H9 (cell line): ENCODE measurements at regions not wholly inside any gene's neighbourhood (a gene's known extent, or its start where the extent isn't known, plus 50 kb on each side); places are given as distances from the start of the nearest gene placed in this dataset.

ENCODE experiments used
- DNase-seq: peaks from one replicate; pipeline ENCODE4 v3.0.0-alpha.2; 2017
- H2AFZ ChIP-seq: one replicate; pipeline ENCODE4 v1.6.1; 2013; ENCODE audit warnings: mild to moderate bottlenecking, low read length, control low read depth, moderate library complexity
- H2AK5ac ChIP-seq: 2 replicates; pipeline ENCODE4 v1.6.1; 2013; ENCODE audit warnings: low read length, control low read depth, mixed read lengths; ENCODE audit not compliant: insufficient read length
- H2BK120ac ChIP-seq: one replicate; pipeline ENCODE4 v1.6.1; 2013; ENCODE audit warnings: low read depth, mild to moderate bottlenecking, low read length, control low read depth, inconsistent platforms; ENCODE audit not compliant: poor library complexity, severe bottlenecking
- H2BK12ac ChIP-seq: 2 replicates; pipeline ENCODE4 v1.6.1; 2013; ENCODE audit warnings: low read length, control low read depth, mixed read lengths, low read depth; ENCODE audit not compliant: insufficient read length
- H2BK15ac ChIP-seq: 2 replicates; pipeline ENCODE4 v1.6.1; 2013; ENCODE audit warnings: low read depth, low read length, control low read depth
- H2BK20ac ChIP-seq: one replicate; pipeline ENCODE4 v1.6.1; 2013; ENCODE audit warnings: low read depth, mild to moderate bottlenecking, low read length, control low read depth, inconsistent platforms; ENCODE audit not compliant: poor library complexity, severe bottlenecking
- H2BK5ac ChIP-seq: 2 replicates; pipeline ENCODE4 v1.6.1; 2013; ENCODE audit warnings: low read length, control low read depth, mixed read lengths; ENCODE audit not compliant: insufficient read length
- H3K14ac ChIP-seq: 2 replicates; pipeline ENCODE4 v1.6.1; 2013; ENCODE audit warnings: low read length, control low read depth; ENCODE audit not compliant: insufficient read depth
- H3K18ac ChIP-seq: 2 replicates; pipeline ENCODE4 v1.6.1; 2013; ENCODE audit warnings: low read depth, mild to moderate bottlenecking, mixed read lengths, low read length, control low read depth; ENCODE audit not compliant: insufficient read length
- H3K23ac ChIP-seq: 2 replicates; pipeline ENCODE4 v1.6.1; 2013; ENCODE audit warnings: low read length, control low read depth, mixed read lengths, low read depth; ENCODE audit not compliant: insufficient read length
- H3K23me2 ChIP-seq: 2 replicates; pipeline ENCODE4 v1.6.1; 2013; ENCODE audit warnings: low read depth, mild to moderate bottlenecking, mixed read lengths, low read length, control low read depth; ENCODE audit not compliant: insufficient read length, poor library complexity, severe bottlenecking
- H3K27ac ChIP-seq: 2 replicates; pipeline ENCODE4 v1.5.1; 2013; ENCODE audit warnings: low read length, control low read depth, mixed read lengths, low read depth; ENCODE audit not compliant: insufficient read length
- H3K27me3 ChIP-seq: 2 replicates; pipeline ENCODE4 v1.6.1; 2013; ENCODE audit warnings: low read length, control low read depth, inconsistent platforms; ENCODE audit not compliant: insufficient read depth
- H3K4ac ChIP-seq: 2 replicates; pipeline ENCODE4 v1.6.1; 2013; ENCODE audit warnings: low read depth, mild to moderate bottlenecking, control low read depth, inconsistent platforms, low read length, moderate library complexity
- H3K4me1 ChIP-seq: 2 replicates; pipeline ENCODE4 v1.6.1; 2013; ENCODE audit warnings: low read length, control low read depth, inconsistent platforms; ENCODE audit not compliant: insufficient read depth
- H3K4me2 ChIP-seq: 2 replicates; pipeline ENCODE4 v1.6.1; 2013; ENCODE audit warnings: low read length, control low read depth, mixed read lengths; ENCODE audit not compliant: insufficient read length, insufficient read depth
- H3K56ac ChIP-seq: 2 replicates; pipeline ENCODE4 v1.6.1; 2013; ENCODE audit warnings: low read depth, mild to moderate bottlenecking, mixed read lengths, low read length, control low read depth; ENCODE audit not compliant: insufficient read length
- H3K79me1 ChIP-seq: 2 replicates; pipeline ENCODE4 v1.6.1; 2013; ENCODE audit warnings: low read depth, mild to moderate bottlenecking, moderate library complexity, low read length, control low read depth, inconsistent platforms; ENCODE audit not compliant: insufficient read depth, poor library complexity, severe bottlenecking
- H3K79me2 ChIP-seq: 2 replicates; pipeline ENCODE4 v1.6.1; 2013; ENCODE audit warnings: low read length, control low read depth, inconsistent platforms; ENCODE audit not compliant: insufficient read depth
- H3K9ac ChIP-seq: 2 replicates; pipeline ENCODE4 v1.6.1; 2013; ENCODE audit warnings: low read length, control low read depth, mixed read lengths; ENCODE audit not compliant: insufficient read length; ENCODE audit errors: extremely low read depth
- H3K9me3 ChIP-seq: one replicate; pipeline ENCODE4 v1.6.1; 2013; ENCODE audit warnings: low read depth, low read length, inconsistent platforms; ENCODE audit not compliant: control insufficient read depth
- H3T11ph ChIP-seq: one replicate; pipeline ENCODE4 v1.6.1; 2013; ENCODE audit warnings: mild to moderate bottlenecking, low read length, control low read depth, inconsistent platforms
- H4K20me1 ChIP-seq: one replicate; pipeline ENCODE4 v1.6.1; 2013; ENCODE audit not compliant: control insufficient read depth, insufficient read length, insufficient read depth
- H4K5ac ChIP-seq: 2 replicates; pipeline ENCODE4 v1.6.1; 2013; ENCODE audit warnings: low read depth, mild to moderate bottlenecking, mixed read lengths, low read length, control low read depth; ENCODE audit not compliant: insufficient read length
- H4K8ac ChIP-seq: replicated peaks from 2 replicates; pipeline ENCODE4 v1.6.1; 2013; ENCODE audit warnings: low read length, control low read depth, mixed read lengths, low read depth; ENCODE audit not compliant: insufficient read length
- H4K91ac ChIP-seq: 2 replicates; pipeline ENCODE4 v1.6.1; 2013; ENCODE audit warnings: low read depth, mild to moderate bottlenecking, moderate library complexity, mixed read lengths, low read length, control low read depth; ENCODE audit not compliant: insufficient read length
- H3K27ac Mint-ChIP-seq, 3 experiments: 2 replicates in 2 of 3; 3 replicates in 1 of 3; pipeline ENCODE4 v1.8.0; 2020 to 2021; ENCODE audit warnings: mixed read lengths in 3 of 3, mild to moderate bottlenecking in 1 of 3, moderate library complexity in 1 of 3
- H3K27me3 Mint-ChIP-seq: 2 replicates; pipeline ENCODE4 v1.8.0; 2021; ENCODE audit warnings: low read depth, mild to moderate bottlenecking, moderate library complexity, mixed read lengths
- H3K36me3 Mint-ChIP-seq, 3 experiments: 2 replicates in 2 of 3; 3 replicates in 1 of 3; pipeline ENCODE4 v1.8.0; 2020 to 2021; ENCODE audit warnings: low read depth in 3 of 3, mixed read lengths in 3 of 3; ENCODE audit not compliant: insufficient read depth in 1 of 3
- H3K4me1 Mint-ChIP-seq, 2 experiments: 2 replicates each; pipeline ENCODE4 v1.8.0; 2020; ENCODE audit warnings: mixed read lengths in 2 of 2
- H3K4me3 Mint-ChIP-seq, 2 experiments: 2 replicates in 1 of 2; 3 replicates in 1 of 2; pipeline ENCODE4 v1.8.0; 2020 to 2021; ENCODE audit warnings: mild to moderate bottlenecking in 2 of 2, mixed read lengths in 2 of 2, moderate library complexity in 1 of 2
- H3K9me3 Mint-ChIP-seq, 2 experiments: 2 replicates in 1 of 2; 3 replicates in 1 of 2; pipeline ENCODE4 v1.8.0; 2020; ENCODE audit warnings: mild to moderate bottlenecking in 2 of 2, mixed read lengths in 2 of 2, moderate library complexity in 1 of 2
- WGBS: extraction: QIAGEN DNeasy Blood & Tissue Kit; methylation state at CpG from one replicate; pipeline ENCODE4 v1.1.7; 2013; ENCODE audit warnings: missing lambda C conversion rate, low lambda C conversion rate, mixed read lengths; ENCODE audit not compliant: insufficient read length; ENCODE audit errors: extremely low coverage; 5-methylcytosine and 5-hydroxymethylcytosine counted together
- TF ChIP-seq, protein P1 (sequence below): fragments of 200-600 bp; sonication (generic); conservative IDR thresholded peaks from 3 replicates; pipeline ENCODE4 v1.8.0; 2021; ENCODE audit warnings: antibody characterized with exemption, mild to moderate bottlenecking

DNA sequence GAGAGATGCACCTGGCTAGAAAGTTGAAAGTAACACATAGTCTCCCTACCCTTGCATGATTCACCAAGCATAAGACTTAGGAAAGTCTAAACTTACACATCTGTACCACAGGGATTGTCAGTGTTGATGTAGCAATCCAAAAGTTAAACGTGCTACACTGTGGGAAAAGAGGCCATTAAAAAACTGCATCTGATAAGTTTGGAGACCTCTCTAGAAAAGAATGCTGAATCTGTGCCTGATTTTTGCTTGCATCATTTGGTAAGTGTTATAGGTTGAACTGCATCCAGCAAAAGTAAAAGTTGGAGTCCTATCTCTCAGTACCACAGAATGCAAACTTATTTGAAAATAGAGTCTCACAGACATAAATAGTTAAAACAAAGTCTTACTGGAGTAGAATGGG lies 126.6 kb downstream of the SLC6A15 start:
- H4K5ac ChIP-seq: no peak overlapping the region
- no peak overlapping the region for H2BK20ac ChIP-seq
- no peaks in the 10 kb centered on the region for H3K79me1 ChIP-seq
- H4K8ac ChIP-seq: no peak overlapping the region
- H3K4me2 ChIP-seq: no peak overlapping the region
- no peak overlapping the region for H2BK15ac ChIP-seq
- no peak overlapping the region for H2AFZ ChIP-seq
- H2AK5ac ChIP-seq: no peak overlapping the region
- no peak overlapping the region for H2BK12ac ChIP-seq
- H2BK120ac ChIP-seq: no peak overlapping the region
- H3K36me3 Mint-ChIP-seq: no peaks in the 10 kb centered on the region
- H3K56ac ChIP-seq: no peak overlapping the region
- no CpG with 5 or more reads among the region's 1 CpG for WGBS
- H3K23me2 ChIP-seq: no peaks in the 10 kb centered on the region
- no peaks in the 10 kb centered on the region for H4K20me1 ChIP-seq
- peaks cover 5% of the 10 kb centered on the region for H3K27me3 Mint-ChIP-seq
- no peak overlapping the region for H3K27ac ChIP-seq
- no peak overlapping the region for H2BK5ac ChIP-seq
- H3K4me1 Mint-ChIP-seq: peaks cover 0 to 4% of the 10 kb centered on the region in 2 experiments; a peak in 1 of 4 replicates
- H4K91ac ChIP-seq: no peak overlapping the region
- DNase-seq: no peak
- no peak overlapping the region for H3T11ph ChIP-seq
- H3K9ac ChIP-seq: no peak overlapping the region
- no peaks in the 10 kb centered on the region for H3K9me3 ChIP-seq
- no peak overlapping the region for H3K4ac ChIP-seq
- H3K4me1 ChIP-seq: no peaks in the 10 kb centered on the region
- H3K18ac ChIP-seq: no peak overlapping the region
- no peaks in the 10 kb centered on the region for H3K9me3 Mint-ChIP-seq
- H3K23ac ChIP-seq: no peak overlapping the region
- no peaks in the 10 kb centered on the region for H3K27me3 ChIP-seq
- TF ChIP-seq, protein P1, sequence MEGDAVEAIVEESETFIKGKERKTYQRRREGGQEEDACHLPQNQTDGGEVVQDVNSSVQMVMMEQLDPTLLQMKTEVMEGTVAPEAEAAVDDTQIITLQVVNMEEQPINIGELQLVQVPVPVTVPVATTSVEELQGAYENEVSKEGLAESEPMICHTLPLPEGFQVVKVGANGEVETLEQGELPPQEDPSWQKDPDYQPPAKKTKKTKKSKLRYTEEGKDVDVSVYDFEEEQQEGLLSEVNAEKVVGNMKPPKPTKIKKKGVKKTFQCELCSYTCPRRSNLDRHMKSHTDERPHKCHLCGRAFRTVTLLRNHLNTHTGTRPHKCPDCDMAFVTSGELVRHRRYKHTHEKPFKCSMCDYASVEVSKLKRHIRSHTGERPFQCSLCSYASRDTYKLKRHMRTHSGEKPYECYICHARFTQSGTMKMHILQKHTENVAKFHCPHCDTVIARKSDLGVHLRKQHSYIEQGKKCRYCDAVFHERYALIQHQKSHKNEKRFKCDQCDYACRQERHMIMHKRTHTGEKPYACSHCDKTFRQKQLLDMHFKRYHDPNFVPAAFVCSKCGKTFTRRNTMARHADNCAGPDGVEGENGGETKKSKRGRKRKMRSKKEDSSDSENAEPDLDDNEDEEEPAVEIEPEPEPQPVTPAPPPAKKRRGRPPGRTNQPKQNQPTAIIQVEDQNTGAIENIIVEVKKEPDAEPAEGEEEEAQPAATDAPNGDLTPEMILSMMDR: no peak
- H3K14ac ChIP-seq: no peak overlapping the region
- H3K27ac Mint-ChIP-seq: no peak overlapping the region
- H3K79me2 ChIP-seq: no peaks in the 10 kb centered on the region
- H3K4me3 Mint-ChIP-seq: no peak overlapping the region
